Activated naive CD8-positive, alpha-beta T cell (primary cell): ENCODE measurements at regions not wholly inside any gene's neighbourhood (a gene's known extent, or its start where the extent isn't known, plus 50 kb on each side); places are given as distances from the start of the nearest gene placed in this dataset.

Experiments used
- H3K27ac Mint-ChIP-seq: one replicate; pipeline ENCODE4 v1.8.0; 2021; ENCODE audit warnings: mixed read lengths
- H3K27me3 Mint-ChIP-seq: one replicate; pipeline ENCODE4 v1.8.0; 2021; ENCODE audit warnings: mixed read lengths
- H3K36me3 Mint-ChIP-seq: one replicate; pipeline ENCODE4 v1.8.0; 2021; ENCODE audit warnings: mixed read lengths
- H3K4me1 Mint-ChIP-seq: one replicate; pipeline ENCODE4 v1.8.0; 2021; ENCODE audit warnings: low read depth, mixed read lengths
- H3K4me3 Mint-ChIP-seq: one replicate; pipeline ENCODE4 v1.8.0; 2021; ENCODE audit warnings: mild to moderate bottlenecking, mixed read lengths
- H3K9me3 Mint-ChIP-seq: one replicate; pipeline ENCODE4 v1.8.0; 2021; ENCODE audit warnings: low read depth, mixed read lengths

- Mint-ChIP-seq H3K27me3 (no peaks in the 10 kb centered on the region), H3K4me1 (no peaks in the 10 kb centered on the region), H3K9me3 (peaks cover 4% of the 10 kb centered on the region), H3K36me3 (no peaks in the 10 kb centered on the region), H3K27ac (no peak overlapping the region), H3K4me3 (no peak overlapping the region)
Observed at GRCh38 chr3:99256788-99257187, 355.3 kb upstream of the DCBLD2 start.

- Mint-ChIP-seq H3K9me3 (peaks cover 4% of the 10 kb centered on the region), H3K4me3 (no peak overlapping the region), H3K27me3 (no peaks in the 10 kb centered on the region), H3K4me1 (no peaks in the 10 kb centered on the region), H3K36me3 (no peaks in the 10 kb centered on the region), H3K27ac (no peak overlapping the region)
Observed at GRCh38 chr3:99253963-99254355, 352.5 kb upstream of the DCBLD2 start.

- no peaks in the 10 kb centered on the region for H3K36me3 Mint-ChIP-seq
- no peaks in the 10 kb centered on the region for H3K4me1 Mint-ChIP-seq
- H3K4me3 Mint-ChIP-seq, result no peak overlapping the region
- H3K27me3 Mint-ChIP-seq, result no peaks in the 10 kb centered on the region
- H3K9me3 Mint-ChIP-seq, result no peaks in the 10 kb centered on the region
- no peak overlapping the region for H3K27ac Mint-ChIP-seq
Observed at GRCh38 chr3:99250821-99251355, 349.4 kb upstream of the DCBLD2 start.

- Mint-ChIP-seq H3K9me3 (no peaks in the 10 kb centered on the region), H3K4me3 (no peak overlapping the region), H3K36me3 (no peaks in the 10 kb centered on the region), H3K27ac (no peak overlapping the region), H3K4me1 (no peaks in the 10 kb centered on the region), H3K27me3 (no peaks in the 10 kb centered on the region)
Observed at GRCh38 chr3:99250272-99250671, 348.8 kb upstream of the DCBLD2 start.

GRCh38 chr3:99249627-99250026 lies 348.1 kb upstream of the DCBLD2 start:
- no peak overlapping the region for H3K4me3 Mint-ChIP-seq
- H3K36me3 Mint-ChIP-seq, result no peaks in the 10 kb centered on the region
- no peaks in the 10 kb centered on the region for H3K4me1 Mint-ChIP-seq
- no peak overlapping the region for H3K27ac Mint-ChIP-seq
- H3K27me3 Mint-ChIP-seq, result no peaks in the 10 kb centered on the region
- no peaks in the 10 kb centered on the region for H3K9me3 Mint-ChIP-seq

- Mint-ChIP-seq H3K4me1 (no peaks in the 10 kb centered on the region), H3K9me3 (no peaks in the 10 kb centered on the region), H3K36me3 (no peaks in the 10 kb centered on the region), H3K4me3 (no peak overlapping the region), H3K27me3 (no peaks in the 10 kb centered on the region), H3K27ac (no peak overlapping the region)
Observed at GRCh38 chr3:99248913-99249312, 347.4 kb upstream of the DCBLD2 start.

GRCh38 chr3:99248130-99248529 lies 346.6 kb upstream of the DCBLD2 start:
- Mint-ChIP-seq H3K36me3 (no peaks in the 10 kb centered on the region), H3K4me1 (no peaks in the 10 kb centered on the region), H3K9me3 (no peaks in the 10 kb centered on the region), H3K27ac (no peak overlapping the region), H3K4me3 (no peak overlapping the region), H3K27me3 (no peaks in the 10 kb centered on the region)

- Mint-ChIP-seq H3K4me3 (no peak overlapping the region), H3K27ac (no peak overlapping the region), H3K36me3 (no peaks in the 10 kb centered on the region)
Observed at GRCh38 chr3:99246010-99246654, 344.6 kb upstream of the DCBLD2 start.

GRCh38 chr3:99242271-99242670 lies 340.8 kb upstream of the DCBLD2 start:
- Mint-ChIP-seq H3K4me3 (no peak overlapping the region), H3K36me3 (no peaks in the 10 kb centered on the region), H3K27me3 (no peaks in the 10 kb centered on the region), H3K27ac (no peak overlapping the region), H3K9me3 (peaks cover 5% of the 10 kb centered on the region), H3K4me1 (no peaks in the 10 kb centered on the region)

More at GRCh38 chr3:99246010-99246654, 344.6 kb upstream of the DCBLD2 start:
- Mint-ChIP-seq H3K9me3 (peaks cover 5% of the 10 kb centered on the region), H3K27me3 (no peaks in the 10 kb centered on the region), H3K4me1 (no peaks in the 10 kb centered on the region)

GRCh38 chr3:99240700-99241099 lies 339.2 kb upstream of the DCBLD2 start:
- H3K9me3 Mint-ChIP-seq, result peaks cover 5% of the 10 kb centered on the region
- no peaks in the 10 kb centered on the region for H3K36me3 Mint-ChIP-seq
- H3K27ac Mint-ChIP-seq, result no peak overlapping the region
- no peaks in the 10 kb centered on the region for H3K4me1 Mint-ChIP-seq
- no peak overlapping the region for H3K4me3 Mint-ChIP-seq
- H3K27me3 Mint-ChIP-seq, result no peaks in the 10 kb centered on the region

- no peaks in the 10 kb centered on the region for H3K4me1 Mint-ChIP-seq
- no peaks in the 10 kb centered on the region for H3K27me3 Mint-ChIP-seq
- no peak overlapping the region for H3K4me3 Mint-ChIP-seq
- no peaks in the 10 kb centered on the region for H3K9me3 Mint-ChIP-seq
- no peaks in the 10 kb centered on the region for H3K36me3 Mint-ChIP-seq
- H3K27ac Mint-ChIP-seq, result no peak overlapping the region
Observed at GRCh38 chr3:99236576-99236975, 335.1 kb upstream of the DCBLD2 start.

GRCh38 chr3:99232696-99233095 lies 331.2 kb upstream of the DCBLD2 start:
- no peak overlapping the region for H3K4me3 Mint-ChIP-seq
- no peaks in the 10 kb centered on the region for H3K36me3 Mint-ChIP-seq
- H3K27me3 Mint-ChIP-seq, result no peaks in the 10 kb centered on the region

GRCh38 chr3:99218468-99218867 lies 317.0 kb upstream of the DCBLD2 start:
- Mint-ChIP-seq H3K9me3 (peaks cover 13% of the 10 kb centered on the region), H3K27ac (no peak overlapping the region), H3K4me1 (no peaks in the 10 kb centered on the region), H3K4me3 (no peak overlapping the region), H3K27me3 (no peaks in the 10 kb centered on the region), H3K36me3 (no peaks in the 10 kb centered on the region)

More at GRCh38 chr3:99232696-99233095, 331.2 kb upstream of the DCBLD2 start:
- Mint-ChIP-seq H3K27ac (no peak overlapping the region), H3K9me3 (no peaks in the 10 kb centered on the region), H3K4me1 (no peaks in the 10 kb centered on the region)

- H3K4me1 Mint-ChIP-seq, result no peaks in the 10 kb centered on the region
- H3K36me3 Mint-ChIP-seq, result no peaks in the 10 kb centered on the region
- H3K9me3 Mint-ChIP-seq, result peaks cover 7% of the 10 kb centered on the region
- no peaks in the 10 kb centered on the region for H3K27me3 Mint-ChIP-seq
- no peak overlapping the region for H3K27ac Mint-ChIP-seq
- H3K4me3 Mint-ChIP-seq, result no peak overlapping the region
Observed at GRCh38 chr3:99212969-99213368, 311.5 kb upstream of the DCBLD2 start.

- no peak overlapping the region for H3K4me3 Mint-ChIP-seq
- H3K36me3 Mint-ChIP-seq, result no peaks in the 10 kb centered on the region
- H3K27me3 Mint-ChIP-seq, result no peaks in the 10 kb centered on the region
- no peak overlapping the region for H3K27ac Mint-ChIP-seq
- H3K4me1 Mint-ChIP-seq, result no peaks in the 10 kb centered on the region
- H3K9me3 Mint-ChIP-seq, result peaks cover 7% of the 10 kb centered on the region
Observed at GRCh38 chr3:99211309-99211708, 309.8 kb upstream of the DCBLD2 start.

- no peaks in the 10 kb centered on the region for H3K4me1 Mint-ChIP-seq
- H3K27me3 Mint-ChIP-seq, result no peaks in the 10 kb centered on the region
- no peak overlapping the region for H3K4me3 Mint-ChIP-seq
- no peak overlapping the region for H3K27ac Mint-ChIP-seq
- no peaks in the 10 kb centered on the region for H3K36me3 Mint-ChIP-seq
- H3K9me3 Mint-ChIP-seq, result peaks cover 4% of the 10 kb centered on the region
Observed at GRCh38 chr3:99199021-99199420, 297.5 kb upstream of the DCBLD2 start.
